ENCODE measurements at regions not wholly inside any gene's neighbourhood (a gene's known extent, or its start where the extent isn't known, plus 50 kb on each side); places are given as distances from the start of the nearest gene placed in this dataset. TPM values are rescaled to one million over a fixed set of nuclear protein-coding genes. Genes with fewer than 3 reads are reported as not detected.

- H3F3A ChIP-seq (ENCODE audit: low read depth): no peaks in the 10 kb centered on the region
- H3K9me3 ChIP-seq (ENCODE audit: low read depth): peaks cover 10% of the 10 kb centered on the region
- H3K36me3 ChIP-seq: peaks cover 4% of the 10 kb centered on the region
- DNase-seq (ENCODE audit: low spot score): no peak
- no peaks in the 10 kb centered on the region for H3K79me2 ChIP-seq (ENCODE audit: low read depth)
- no peak overlapping the region for H3K27ac ChIP-seq
- no peaks in the 10 kb centered on the region for H3K4me1 Mint-ChIP-seq
- H3K9ac ChIP-seq: no peak overlapping the region
- no peak overlapping the region for H3K4me3 ChIP-seq
- H3K4me3 Mint-ChIP-seq: no peak overlapping the region
- no peaks in the 10 kb centered on the region for H4K20me1 ChIP-seq (ENCODE audit: low read depth)
- no peak overlapping the region for H3K4me2 ChIP-seq
- no peaks in the 10 kb centered on the region for H3K27me3 ChIP-seq
- H2AFZ ChIP-seq (replicated peaks): no peak overlapping the region
- no peak overlapping the region for H3K27ac Mint-ChIP-seq
- H3K36me3 Mint-ChIP-seq: peaks cover 2% of the 10 kb centered on the region
- no peaks in the 10 kb centered on the region for H3K4me1 ChIP-seq
- TF ChIP-seq CTCF (IDR thresholded peaks at IDR 0.05) (no peak), EZH2phosphoT487 (IDR thresholded peaks at IDR 0.05) (no peak), EZH2 (IDR thresholded peaks at IDR 0.05) (no peak)
- H3K9me3 Mint-ChIP-seq: peaks cover 44% of the 10 kb centered on the region
- peaks cover 2% of the 10 kb centered on the region for H3K27me3 Mint-ChIP-seq (ENCODE audit: insufficient read depth, low read depth)
Measured at GRCh38 chr5:179397516-179397915, 52.3 kb upstream of the ADAMTS2 start.

Small RNA genes in the stretch of these regions (small RNA-seq; reads per million reads assigned to genes)
- not detected for gene RF00015

All from neural progenitor cell (in vitro differentiated cells).